Gastrocnemius medialis (tissue), 4 donors: ENCODE measurements at regions not wholly inside any gene's neighbourhood (a gene's known extent, or its start where the extent isn't known, plus 50 kb on each side); places are given as distances from the start of the nearest gene placed in this dataset.

ENCODE experiments used
- POLR2A ChIP-seq, 2 donors: fragments of 450-650 bp; IDR thresholded peaks; one replicate each; pipeline ENCODE4 v1.6.1; 2017; ENCODE audit warnings: antibody characterized with exemption in 2 of 2, mild to moderate bottlenecking in 2 of 2, moderate library complexity in 2 of 2
- TF ChIP-seq, protein P1 (sequence below), 5 experiments: fragments of 450-650 bp in 3 of 5; fragments of 200-600 bp in 2 of 5; sonication (generic) in 2 of 5; IDR thresholded peaks in 4 of 5; conservative IDR thresholded peaks in 1 of 5; 1 replicate in 4 of 5; 2 replicates in 1 of 5; pipeline ENCODE4 v1.5.1; 2016 to 2019; ENCODE audit warnings: antibody characterized with exemption in 5 of 5, mild to moderate bottlenecking in 3 of 5, moderate library complexity in 3 of 5

DNA sequence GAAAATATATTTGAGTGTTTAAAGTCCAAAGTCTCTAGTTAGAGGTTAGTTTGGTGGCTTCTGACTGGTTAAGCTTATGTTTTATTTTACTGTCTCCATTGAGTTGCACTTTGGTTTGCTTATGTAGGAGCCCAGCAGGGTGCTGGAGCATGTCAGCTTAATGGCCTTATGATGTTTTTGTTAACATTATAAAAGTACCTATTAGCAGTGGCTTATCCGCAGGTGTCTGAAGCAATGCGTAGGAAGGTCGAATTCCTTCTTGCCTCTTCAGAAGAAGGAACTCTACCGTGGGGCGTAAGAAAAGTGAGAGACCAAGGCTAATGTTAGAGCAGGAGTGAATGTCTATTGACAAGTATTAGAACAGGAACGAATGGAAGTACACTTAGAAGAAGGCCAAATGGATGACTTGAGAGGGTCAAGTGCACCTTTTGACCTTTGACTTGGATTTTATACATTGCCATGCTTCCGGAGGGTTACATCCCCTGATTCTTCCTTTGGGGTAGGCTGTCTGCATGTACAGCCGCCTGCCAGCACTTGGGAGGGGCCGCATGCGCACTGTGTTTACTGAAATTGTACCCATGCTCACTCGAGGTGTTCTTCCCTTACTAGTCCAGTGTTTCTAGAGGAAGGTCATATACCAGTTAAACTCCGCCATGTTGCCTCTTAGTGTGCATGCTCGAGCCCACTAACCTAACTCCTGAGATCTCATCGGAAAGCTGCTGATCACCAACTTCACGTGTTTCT lies 793.9 kb upstream of the PCDH9 start:
- TF ChIP-seq, protein P1, sequence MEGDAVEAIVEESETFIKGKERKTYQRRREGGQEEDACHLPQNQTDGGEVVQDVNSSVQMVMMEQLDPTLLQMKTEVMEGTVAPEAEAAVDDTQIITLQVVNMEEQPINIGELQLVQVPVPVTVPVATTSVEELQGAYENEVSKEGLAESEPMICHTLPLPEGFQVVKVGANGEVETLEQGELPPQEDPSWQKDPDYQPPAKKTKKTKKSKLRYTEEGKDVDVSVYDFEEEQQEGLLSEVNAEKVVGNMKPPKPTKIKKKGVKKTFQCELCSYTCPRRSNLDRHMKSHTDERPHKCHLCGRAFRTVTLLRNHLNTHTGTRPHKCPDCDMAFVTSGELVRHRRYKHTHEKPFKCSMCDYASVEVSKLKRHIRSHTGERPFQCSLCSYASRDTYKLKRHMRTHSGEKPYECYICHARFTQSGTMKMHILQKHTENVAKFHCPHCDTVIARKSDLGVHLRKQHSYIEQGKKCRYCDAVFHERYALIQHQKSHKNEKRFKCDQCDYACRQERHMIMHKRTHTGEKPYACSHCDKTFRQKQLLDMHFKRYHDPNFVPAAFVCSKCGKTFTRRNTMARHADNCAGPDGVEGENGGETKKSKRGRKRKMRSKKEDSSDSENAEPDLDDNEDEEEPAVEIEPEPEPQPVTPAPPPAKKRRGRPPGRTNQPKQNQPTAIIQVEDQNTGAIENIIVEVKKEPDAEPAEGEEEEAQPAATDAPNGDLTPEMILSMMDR (IDR thresholded peaks at IDR 0.05 in 4 of 5, conservative IDR thresholded peaks at IDR 0.05 in 1 of 5): no peak
- TF ChIP-seq POLR2A (IDR thresholded peaks at IDR 0.05): no peak
